HG03025 (cell line): ENCODE measurements at regions not wholly inside any gene's neighbourhood (a gene's known extent, or its start where the extent isn't known, plus 50 kb on each side); places are given as distances from the start of the nearest gene placed in this dataset.

Experiments used
- ATAC-seq: cut with Tn5 transposase; IDR thresholded peaks from one replicate; pipeline ENCODE4 v1.9.1; 2021; ENCODE audit warnings: mild to moderate bottlenecking, moderate library complexity; ENCODE audit not compliant: unreplicated experiment, low FRiP score

DNA sequence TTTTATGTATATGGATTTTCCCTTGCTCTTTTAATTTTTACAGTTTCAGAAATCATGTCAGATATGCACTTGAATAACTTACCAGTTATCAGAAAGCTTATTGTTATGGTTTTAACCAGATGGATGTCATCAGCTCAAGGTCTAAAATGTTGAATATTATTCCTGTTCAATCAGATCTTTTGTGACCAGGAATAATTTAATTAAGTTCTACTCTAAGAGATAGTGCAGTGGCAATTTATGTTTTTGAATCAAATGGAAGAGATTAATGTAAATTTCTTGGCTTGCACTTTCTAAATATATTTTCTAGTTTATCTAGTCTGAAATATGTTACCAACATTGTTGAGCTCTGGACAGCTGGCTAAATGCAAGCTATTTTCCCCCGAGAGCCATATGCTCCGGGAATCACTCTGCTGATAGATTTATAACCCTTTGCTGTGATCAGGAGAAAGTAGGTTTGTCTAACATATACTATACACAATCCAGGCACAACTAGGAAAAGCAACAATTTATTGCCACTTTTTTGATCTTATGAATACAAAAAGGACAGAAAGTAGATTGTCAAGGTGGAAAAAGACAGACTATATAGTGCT, 76.8 kb upstream of the CD96 start:
- ATAC-seq = no peak

DNA sequence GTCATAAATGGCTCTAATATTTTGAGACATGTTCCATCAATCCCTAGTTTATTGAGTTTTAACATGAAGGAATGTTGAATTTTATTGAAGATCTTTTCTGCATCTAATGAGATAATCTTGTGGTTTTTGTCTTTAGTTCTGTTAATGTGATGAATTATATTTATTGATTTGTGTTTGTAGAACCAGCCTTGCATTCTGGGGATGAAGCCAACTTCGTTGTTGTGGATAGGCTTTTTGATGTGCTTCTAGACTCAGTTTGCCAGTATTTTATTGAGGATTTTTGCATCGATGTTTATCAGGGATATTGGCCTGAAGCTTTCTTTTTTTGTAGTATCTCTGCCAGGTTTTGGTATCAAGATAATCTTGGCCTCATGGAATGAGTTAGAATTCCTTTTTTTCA, 72.0 kb upstream of the CD96 start:
- ATAC-seq = no peak

DNA sequence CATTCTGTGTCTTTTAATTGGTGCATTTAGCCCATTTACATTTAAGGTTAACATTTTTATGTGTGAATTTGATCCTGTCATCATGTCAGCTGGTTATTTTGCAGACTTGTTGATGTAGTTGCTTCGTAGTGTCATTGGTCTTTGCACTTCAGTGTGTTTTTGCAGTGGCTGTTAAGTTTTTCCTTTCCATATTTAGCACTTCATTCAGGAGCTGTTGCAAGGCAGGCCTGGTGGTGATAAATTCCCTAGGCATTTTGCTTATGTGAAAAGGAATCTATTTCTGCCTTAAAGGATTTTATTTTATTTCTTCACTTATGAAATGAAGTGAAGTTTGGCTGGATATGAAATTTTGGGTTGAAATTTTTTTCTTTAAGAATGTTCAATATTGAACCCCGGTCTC, 70.2 kb upstream of the CD96 start:
- ATAC-seq = no peak

DNA sequence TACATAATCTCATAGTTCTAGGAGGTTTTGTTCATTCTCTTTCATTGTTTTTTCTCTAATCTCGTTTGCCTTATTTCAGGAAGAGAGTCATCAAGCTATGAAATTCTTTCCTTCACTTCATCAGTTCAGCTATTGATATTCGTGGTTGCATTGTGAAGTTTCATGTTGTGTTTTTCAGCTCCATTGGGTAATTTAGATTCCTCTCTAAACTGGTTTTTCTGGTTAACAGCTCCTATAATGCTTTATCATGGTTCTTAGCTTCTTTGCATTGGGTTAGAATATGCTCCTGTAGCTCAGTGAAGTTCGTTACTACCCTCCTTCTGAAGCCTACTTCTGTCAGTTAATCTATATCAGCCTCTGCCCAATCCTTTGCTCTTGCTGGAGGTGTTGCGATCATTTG, 69.4 kb upstream of the CD96 start:
- ATAC-seq = no peak

DNA sequence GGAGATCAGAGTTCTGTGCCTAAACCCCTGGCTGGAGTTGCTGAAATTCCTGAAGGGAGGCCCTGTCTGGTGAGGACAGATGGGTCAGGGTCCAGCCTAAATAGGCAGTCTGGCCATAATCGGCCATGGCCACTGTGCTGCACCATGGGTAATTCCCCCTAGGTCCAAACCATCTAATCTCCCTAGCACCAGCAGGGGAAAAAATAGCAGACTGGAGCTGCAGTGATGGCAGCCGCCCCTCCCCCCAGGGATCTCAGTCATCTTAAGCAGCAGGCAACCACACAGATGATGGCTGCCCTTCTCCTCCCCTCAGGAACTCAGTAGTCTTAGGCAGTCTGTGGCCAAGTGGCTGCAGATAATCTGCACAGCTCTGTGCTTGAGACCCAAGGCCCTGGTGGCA, 68.4 kb upstream of the CD96 start:
- ATAC-seq = no peak

DNA sequence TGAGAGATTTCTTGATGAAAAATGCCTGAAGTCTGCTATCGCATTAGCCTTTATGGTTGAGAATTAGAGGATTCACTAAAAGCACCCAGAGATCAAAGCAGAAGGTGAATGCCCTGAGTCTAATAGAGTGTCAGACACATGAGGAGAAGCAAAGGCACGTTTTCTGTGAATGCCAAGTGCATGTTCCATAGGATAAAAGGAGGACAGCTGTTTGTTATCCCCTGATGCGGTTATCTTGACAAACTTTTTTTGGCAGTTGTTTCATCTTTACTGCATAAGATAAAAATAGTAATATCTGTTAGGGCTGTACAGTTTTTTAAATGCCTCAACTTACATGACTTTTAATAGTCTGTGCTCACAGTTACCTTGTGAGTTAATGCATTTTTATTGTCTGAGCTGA, 65.3 kb upstream of the CD96 start:
- ATAC-seq = no peak

DNA sequence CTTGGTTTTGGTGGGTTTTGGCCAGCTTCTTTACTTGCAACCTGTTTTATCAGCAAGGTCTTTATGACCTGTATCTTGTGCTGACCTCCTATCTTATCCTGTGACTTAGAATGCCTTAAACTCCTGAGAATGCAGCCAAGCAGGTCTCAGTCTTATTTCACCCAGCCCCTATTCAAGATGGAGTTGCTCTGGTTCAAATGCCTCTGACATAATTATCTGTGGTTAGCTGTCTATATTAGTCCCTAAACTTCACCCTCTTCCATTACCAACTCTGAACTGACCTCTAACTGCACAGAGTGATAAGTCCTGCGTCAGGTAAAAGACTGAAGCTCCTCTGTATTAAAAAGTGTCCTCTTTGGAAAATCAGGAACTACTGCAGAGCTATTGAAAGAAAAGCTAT, 61.9 kb upstream of the CD96 start:
- no peak for ATAC-seq

DNA sequence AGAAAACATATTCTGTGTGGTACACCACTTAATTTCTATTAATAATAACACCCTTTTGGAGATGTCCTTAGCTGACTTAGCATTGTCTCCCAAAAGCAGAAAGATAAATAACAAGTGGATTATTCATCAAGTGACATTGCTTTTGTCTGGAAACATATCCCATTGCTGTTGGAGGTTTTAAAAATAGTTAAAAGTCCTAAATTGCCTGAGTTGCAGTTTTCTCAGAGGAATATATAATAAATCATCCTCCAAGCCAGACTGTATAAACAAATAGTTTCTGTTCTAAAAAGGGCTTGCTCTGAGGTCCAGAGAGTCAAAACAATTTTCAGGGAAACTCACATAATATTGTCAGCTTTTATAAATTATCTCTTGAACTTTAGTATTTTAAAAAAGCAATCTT, 60.4 kb upstream of the CD96 start:
- no peak for ATAC-seq

DNA sequence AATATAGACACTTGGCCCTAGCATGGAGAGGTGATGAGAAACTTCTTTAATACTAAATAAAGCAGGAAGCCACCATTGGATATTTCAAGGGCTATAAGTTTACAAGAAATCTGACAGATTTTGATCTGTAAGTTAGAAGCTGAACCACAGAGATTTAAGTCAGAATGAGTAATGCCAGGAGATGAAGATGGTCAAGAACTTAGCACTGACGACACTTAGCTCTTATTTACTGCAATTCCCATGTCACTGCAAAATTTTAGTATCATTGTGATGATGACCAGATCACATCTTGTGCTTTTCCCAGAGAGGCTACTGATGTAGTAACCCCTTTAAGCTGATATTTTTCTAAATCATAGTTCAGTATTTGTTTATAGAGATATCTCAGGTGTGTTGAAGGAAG, 59.4 kb upstream of the CD96 start:
- ATAC-seq = no peak

DNA sequence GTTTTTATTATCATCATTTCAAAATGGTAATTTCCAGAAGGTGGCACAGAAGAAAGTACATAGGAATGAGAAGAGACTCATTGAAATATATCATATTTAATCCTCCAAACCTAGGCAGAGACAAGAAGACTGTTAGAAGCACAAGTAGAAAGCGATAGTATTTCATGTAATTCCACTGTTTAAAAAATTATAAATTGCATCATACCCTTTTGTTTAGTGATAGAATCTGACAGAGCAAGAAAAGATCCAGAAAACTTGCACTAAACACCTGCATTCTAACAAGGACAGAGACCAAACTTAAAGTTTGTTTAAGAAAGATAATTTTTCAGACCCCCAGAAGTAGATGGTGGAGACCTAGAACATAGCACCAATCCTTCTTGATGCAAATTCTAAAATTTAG, 56.9 kb upstream of the CD96 start:
- no peak for ATAC-seq
